ENCODE measurements at regions not wholly inside any gene's neighbourhood (a gene's known extent, or its start where the extent isn't known, plus 50 kb on each side); places are given as distances from the start of the nearest gene placed in this dataset.

DNA sequence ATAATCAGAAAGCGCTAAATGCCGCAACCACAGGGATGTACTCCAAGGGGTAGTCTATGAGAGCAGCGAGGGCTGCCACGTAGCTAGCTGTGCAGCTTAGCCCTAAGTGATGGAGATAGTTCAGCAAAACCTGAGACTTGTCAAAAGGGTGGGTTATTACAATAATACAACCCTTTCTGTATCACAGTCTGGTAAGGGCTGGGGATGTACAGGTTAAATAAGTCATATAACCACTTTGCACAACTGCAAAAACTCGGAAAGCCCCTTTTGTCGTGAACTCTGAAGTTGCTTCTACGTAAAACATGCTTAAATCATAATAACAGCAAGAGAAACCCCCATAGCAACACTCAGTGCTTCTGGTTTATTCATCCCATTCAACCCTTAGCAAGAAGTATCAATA, 598.8 kb downstream of the SUCLG1 start:
- TF ChIP-seq, protein P1, sequence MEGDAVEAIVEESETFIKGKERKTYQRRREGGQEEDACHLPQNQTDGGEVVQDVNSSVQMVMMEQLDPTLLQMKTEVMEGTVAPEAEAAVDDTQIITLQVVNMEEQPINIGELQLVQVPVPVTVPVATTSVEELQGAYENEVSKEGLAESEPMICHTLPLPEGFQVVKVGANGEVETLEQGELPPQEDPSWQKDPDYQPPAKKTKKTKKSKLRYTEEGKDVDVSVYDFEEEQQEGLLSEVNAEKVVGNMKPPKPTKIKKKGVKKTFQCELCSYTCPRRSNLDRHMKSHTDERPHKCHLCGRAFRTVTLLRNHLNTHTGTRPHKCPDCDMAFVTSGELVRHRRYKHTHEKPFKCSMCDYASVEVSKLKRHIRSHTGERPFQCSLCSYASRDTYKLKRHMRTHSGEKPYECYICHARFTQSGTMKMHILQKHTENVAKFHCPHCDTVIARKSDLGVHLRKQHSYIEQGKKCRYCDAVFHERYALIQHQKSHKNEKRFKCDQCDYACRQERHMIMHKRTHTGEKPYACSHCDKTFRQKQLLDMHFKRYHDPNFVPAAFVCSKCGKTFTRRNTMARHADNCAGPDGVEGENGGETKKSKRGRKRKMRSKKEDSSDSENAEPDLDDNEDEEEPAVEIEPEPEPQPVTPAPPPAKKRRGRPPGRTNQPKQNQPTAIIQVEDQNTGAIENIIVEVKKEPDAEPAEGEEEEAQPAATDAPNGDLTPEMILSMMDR (IDR thresholded peaks at IDR 0.05), result no peak
- TF ChIP-seq ZFX (IDR thresholded peaks at IDR 0.05; ENCODE audit: borderline replicate concordance), result no peak

Data from 22Rv1 (cell line).